Uterus (tissue), 3 donors: ENCODE measurements at regions not wholly inside any gene's neighbourhood (a gene's known extent, or its start where the extent isn't known, plus 50 kb on each side); places are given as distances from the start of the nearest gene placed in this dataset.

Experiments
- DNase-seq, 2 donors: peaks; one replicate each; pipeline ENCODE4 v3.0.0-alpha.2; 2019 to 2020
- H3K27ac ChIP-seq, 2 donors: fragments of 200-600 bp; sonication (generic); 1 replicate in 1 of 2; 2 replicates in 1 of 2; pipeline ENCODE4 v1.5.1; 2016 to 2018
- H3K27me3 ChIP-seq, 2 donors: fragments of 200-600 bp; sonication (generic); one replicate each; pipeline ENCODE4 v1.5.1; 2018 to 2019; ENCODE audit warnings: control low read depth in 1 of 2
- H3K36me3 ChIP-seq, 2 donors: fragments of 200-600 bp; sonication (generic); one replicate each; pipeline ENCODE4 v1.5.1; 2019; ENCODE audit warnings: control low read depth in 1 of 2
- H3K4me1 ChIP-seq, 2 donors: fragments of 200-600 bp; sonication (generic); one replicate each; pipeline ENCODE4 v1.5.1; 2018 to 2019; ENCODE audit warnings: control low read depth in 1 of 2
- H3K4me3 ChIP-seq, 2 donors: fragments of 200-600 bp; sonication (generic); 1 replicate in 1 of 2; 2 replicates in 1 of 2; pipeline ENCODE4 v1.5.1; 2018 to 2019; ENCODE audit warnings: mild to moderate bottlenecking in 1 of 2
- H3K9me3 ChIP-seq, 2 donors: fragments of 200-600 bp; sonication (generic); one replicate each; pipeline ENCODE4 v1.5.1; 2019; ENCODE audit warnings: control low read depth in 1 of 2
- CTCF ChIP-seq, 4 experiments: fragments of 200-600 bp in 2 of 4; fragments of 450-650 bp in 2 of 4; sonication (generic) in 2 of 4; IDR thresholded peaks; one replicate each; pipeline ENCODE4 v1.5.1; 2016 to 2019; ENCODE audit warnings: antibody characterized with exemption in 4 of 4, mild to moderate bottlenecking in 2 of 4, moderate library complexity in 1 of 4
- POLR2A ChIP-seq, 2 donors: fragments of 450-650 bp; IDR thresholded peaks; one replicate each; pipeline ENCODE4 v1.6.1; 2016; ENCODE audit warnings: antibody characterized with exemption in 2 of 2, mild to moderate bottlenecking in 1 of 2, moderate library complexity in 1 of 2
- intact Hi-C: fragments of 100-400 bp; cut with DNase I; formaldehyde crosslinking; loops from one replicate; pipeline ENCODE4 v1.15.1; 2023; ENCODE audit warnings: low total_unique reads
- donor health status: DM: yes; HTN: yes; CAD: no.

DNA sequence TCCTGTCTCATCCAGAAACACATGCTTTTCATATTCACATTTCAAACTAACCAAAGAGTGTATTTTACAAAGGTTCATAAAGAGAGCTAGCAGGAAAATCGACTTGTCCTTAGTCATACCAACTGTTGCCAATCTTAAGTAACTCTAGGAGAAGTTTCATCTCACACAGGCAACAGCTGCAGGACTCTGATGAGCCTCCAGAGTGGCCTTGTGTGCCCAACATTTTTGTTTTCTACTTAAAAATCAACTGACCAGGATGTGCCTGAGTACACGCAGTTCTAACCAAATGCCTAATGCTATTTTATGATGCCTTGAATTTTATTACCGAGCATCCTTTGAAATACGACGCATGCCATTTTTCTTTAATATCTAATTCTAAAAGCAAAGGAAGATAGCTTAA lies 595.9 kb upstream of the LRRTM4 start:
- H3K4me3 ChIP-seq = no peak overlapping the region
- no peaks in the 10 kb centered on the region for H3K9me3 ChIP-seq
- H3K27ac ChIP-seq = no peak overlapping the region
- H3K4me1 ChIP-seq = no peaks in the 10 kb centered on the region
- TF ChIP-seq POLR2A (IDR thresholded peaks at IDR 0.05) = no peak
- TF ChIP-seq CTCF (IDR thresholded peaks at IDR 0.05) = no peak
- no peak for DNase-seq
- H3K27me3 ChIP-seq = no peaks in the 10 kb centered on the region
- H3K36me3 ChIP-seq = no peaks in the 10 kb centered on the region
- intact Hi-C loops = no loop called here

DNA sequence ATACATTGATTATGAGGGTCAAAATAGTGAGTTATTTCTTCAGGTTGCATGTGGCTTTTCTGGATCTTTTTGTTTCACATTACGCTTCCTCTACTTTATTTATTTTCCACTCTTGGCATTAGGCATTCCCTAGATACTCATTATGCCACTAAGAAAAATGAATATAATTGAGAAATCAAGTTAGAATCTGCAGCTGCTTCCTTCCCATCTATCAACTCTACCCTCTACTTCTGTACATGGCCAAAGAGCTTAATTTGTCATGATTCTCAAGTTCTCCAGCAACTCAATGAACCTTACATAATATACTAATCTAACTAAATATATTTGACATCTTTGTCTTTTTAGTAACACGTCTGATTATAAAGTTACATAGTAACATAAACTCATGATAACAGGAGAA lies 598.1 kb upstream of the LRRTM4 start:
- H3K4me1 ChIP-seq = no peaks in the 10 kb centered on the region
- H3K4me3 ChIP-seq = no peak overlapping the region
- no peak for DNase-seq
- TF ChIP-seq CTCF (IDR thresholded peaks at IDR 0.05) (no peak), POLR2A (IDR thresholded peaks at IDR 0.05) (no peak)
- H3K27ac ChIP-seq = no peak overlapping the region
- H3K9me3 ChIP-seq = no peaks in the 10 kb centered on the region
- no peaks in the 10 kb centered on the region for H3K27me3 ChIP-seq
- intact Hi-C loops = no loop called here
- H3K36me3 ChIP-seq = no peaks in the 10 kb centered on the region

- intact Hi-C loops = no loop called here
- Histone ChIP-seq H3K9me3 (no peaks in the 10 kb centered on the region), H3K27me3 (no peaks in the 10 kb centered on the region), H3K4me3 (no peak overlapping the region), H3K4me1 (no peaks in the 10 kb centered on the region), H3K36me3 (no peaks in the 10 kb centered on the region), H3K27ac (no peak overlapping the region)
- TF ChIP-seq POLR2A (IDR thresholded peaks at IDR 0.05) (no peak), CTCF (IDR thresholded peaks at IDR 0.05) (no peak)
- no peak for DNase-seq
These were observed 602.9 kb upstream of the LRRTM4 start for GRCh38 chr2:78125042-78125441.

- no peak for DNase-seq
- H3K9me3 ChIP-seq = no peaks in the 10 kb centered on the region
- intact Hi-C loops = no loop called here
- no peaks in the 10 kb centered on the region for H3K36me3 ChIP-seq
- no peaks in the 10 kb centered on the region for H3K27me3 ChIP-seq
- no peak overlapping the region for H3K4me3 ChIP-seq
- TF ChIP-seq POLR2A (IDR thresholded peaks at IDR 0.05) (no peak), CTCF (IDR thresholded peaks at IDR 0.05) (no peak)
- H3K4me1 ChIP-seq = no peaks in the 10 kb centered on the region
- no peak overlapping the region for H3K27ac ChIP-seq
These were observed 605.2 kb upstream of the LRRTM4 start for GRCh38 chr2:78127424-78127823.

DNA sequence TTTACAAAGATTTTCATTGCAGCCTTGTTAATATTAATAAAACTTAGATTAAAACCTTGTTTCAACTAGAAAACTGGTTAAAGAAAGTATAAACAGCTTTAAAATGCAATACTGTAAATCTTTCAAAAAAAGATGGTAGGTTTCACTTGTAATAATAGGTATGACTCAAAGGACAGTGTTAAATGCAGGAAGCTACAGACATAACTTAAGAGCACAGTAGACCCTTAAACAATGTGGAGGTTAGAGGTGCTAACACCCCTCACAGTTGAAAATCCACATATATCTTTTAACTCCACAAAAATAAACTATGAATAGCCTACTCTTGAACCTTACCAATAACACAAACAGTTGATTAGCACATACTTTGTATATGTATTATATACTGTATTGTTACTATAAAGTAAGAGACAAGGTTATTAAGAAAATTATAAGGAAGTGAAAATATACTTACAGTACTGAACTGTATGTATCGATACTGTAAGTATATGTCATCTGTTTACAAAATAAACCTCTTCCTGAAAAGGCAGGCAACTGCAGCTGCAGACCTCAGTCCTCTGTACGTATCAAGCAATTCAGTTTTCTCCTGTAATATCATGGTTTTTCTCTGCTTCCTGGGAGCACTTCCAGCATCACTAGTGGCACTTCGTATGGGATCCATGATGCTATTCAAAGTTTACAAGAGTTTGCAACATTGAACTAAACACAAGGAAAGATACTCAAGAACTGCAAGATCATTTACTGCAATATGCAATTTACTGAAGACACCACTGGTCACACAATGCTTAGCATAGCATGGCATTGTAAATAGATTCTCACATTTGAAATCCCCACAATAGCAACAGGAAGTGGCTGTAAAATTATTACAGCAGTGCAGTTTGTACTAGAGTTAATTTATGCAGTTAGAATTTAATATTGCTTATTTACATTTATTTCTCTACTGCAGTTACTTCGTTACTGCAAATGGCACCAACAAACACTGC lies 610.5 kb upstream of the LRRTM4 start:
- DNase-seq = no peak
- Histone ChIP-seq H3K27ac (no peak overlapping the region), H3K4me1 (no peaks in the 10 kb centered on the region), H3K27me3 (no peaks in the 10 kb centered on the region), H3K9me3 (no peaks in the 10 kb centered on the region), H3K4me3 (no peak overlapping the region), H3K36me3 (no peaks in the 10 kb centered on the region)
- TF ChIP-seq CTCF (IDR thresholded peaks at IDR 0.05) (no peak), POLR2A (IDR thresholded peaks at IDR 0.05) (no peak)
- intact Hi-C loops = no loop called here
